Neural progenitor cell (in vitro differentiated cells): ENCODE measurements at regions not wholly inside any gene's neighbourhood (a gene's known extent, or its start where the extent isn't known, plus 50 kb on each side); places are given as distances from the start of the nearest gene placed in this dataset.

Source experiments
- CTCF ChIP-seq: fragments of 200-600 bp; sonication (generic); IDR thresholded peaks from 2 replicates; pipeline ENCODE4 v1.5.1; 2017; ENCODE audit warnings: antibody characterized with exemption, mild to moderate bottlenecking
- EZH2 ChIP-seq: fragments of 200-600 bp; sonication (generic); IDR thresholded peaks from 2 replicates; pipeline ENCODE4 v1.6.1; 2017; ENCODE audit warnings: antibody characterized with exemption, mild to moderate bottlenecking, moderate library complexity

- TF ChIP-seq CTCF (no peak), EZH2 (no peak)
These were observed 548.8 kb upstream of the ZP4 start for GRCh38 chr1:238439511-238439910.
